ENCODE measurements at regions not wholly inside any gene's neighbourhood (a gene's known extent, or its start where the extent isn't known, plus 50 kb on each side); places are given as distances from the start of the nearest gene placed in this dataset.

DNA sequence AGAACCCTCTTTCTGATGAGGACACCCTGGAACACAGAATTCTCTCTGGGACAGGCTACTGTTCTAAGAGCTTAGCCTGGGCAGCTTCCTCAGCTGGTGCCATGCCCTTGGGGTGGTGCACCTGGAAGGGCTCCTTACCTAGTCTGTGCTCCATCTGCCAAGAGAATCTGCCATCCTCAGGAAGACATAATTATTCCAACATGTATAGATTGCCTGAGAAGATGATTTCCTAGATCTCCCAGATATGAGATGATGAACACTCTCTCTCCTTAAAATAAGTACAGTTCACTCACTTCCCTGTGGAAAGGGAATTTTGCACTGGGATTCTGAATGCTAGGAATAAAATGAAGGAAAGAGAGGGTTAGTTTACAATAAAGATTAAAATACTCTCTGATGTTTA is 87.6 kb downstream of the NENF start:
- H3K27ac ChIP-seq: no peak overlapping the region
- TF ChIP-seq POLR2A (IDR thresholded peaks at IDR 0.05): no peak
- TF ChIP-seq, protein P1, sequence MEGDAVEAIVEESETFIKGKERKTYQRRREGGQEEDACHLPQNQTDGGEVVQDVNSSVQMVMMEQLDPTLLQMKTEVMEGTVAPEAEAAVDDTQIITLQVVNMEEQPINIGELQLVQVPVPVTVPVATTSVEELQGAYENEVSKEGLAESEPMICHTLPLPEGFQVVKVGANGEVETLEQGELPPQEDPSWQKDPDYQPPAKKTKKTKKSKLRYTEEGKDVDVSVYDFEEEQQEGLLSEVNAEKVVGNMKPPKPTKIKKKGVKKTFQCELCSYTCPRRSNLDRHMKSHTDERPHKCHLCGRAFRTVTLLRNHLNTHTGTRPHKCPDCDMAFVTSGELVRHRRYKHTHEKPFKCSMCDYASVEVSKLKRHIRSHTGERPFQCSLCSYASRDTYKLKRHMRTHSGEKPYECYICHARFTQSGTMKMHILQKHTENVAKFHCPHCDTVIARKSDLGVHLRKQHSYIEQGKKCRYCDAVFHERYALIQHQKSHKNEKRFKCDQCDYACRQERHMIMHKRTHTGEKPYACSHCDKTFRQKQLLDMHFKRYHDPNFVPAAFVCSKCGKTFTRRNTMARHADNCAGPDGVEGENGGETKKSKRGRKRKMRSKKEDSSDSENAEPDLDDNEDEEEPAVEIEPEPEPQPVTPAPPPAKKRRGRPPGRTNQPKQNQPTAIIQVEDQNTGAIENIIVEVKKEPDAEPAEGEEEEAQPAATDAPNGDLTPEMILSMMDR (IDR thresholded peaks at IDR 0.05 in 4 of 5, conservative IDR thresholded peaks at IDR 0.05 in 1 of 5): no peak

DNA sequence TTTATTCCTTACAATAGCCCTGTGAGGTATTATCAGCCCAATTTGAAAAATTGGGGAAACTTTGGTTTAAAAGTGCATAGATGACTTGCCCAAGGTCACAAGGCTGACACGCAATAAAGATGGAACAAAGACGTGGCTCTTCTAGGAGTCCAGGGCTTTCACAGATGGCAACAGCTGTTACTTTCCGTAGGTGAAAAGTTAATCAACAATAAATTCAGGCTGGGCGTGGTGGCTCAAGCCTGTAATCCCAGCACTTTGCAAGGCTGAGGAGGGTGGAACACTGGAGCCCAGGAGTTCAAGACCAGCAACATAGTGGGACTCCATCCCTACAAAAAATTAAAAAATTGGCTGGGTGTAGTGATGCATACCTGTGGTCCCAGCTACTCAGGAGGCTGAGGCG is 87.8 kb upstream of the ATF3 start:
- H3K4me1 ChIP-seq: no peaks in the 10 kb centered on the region
- no peak overlapping the region for H3K4me3 ChIP-seq
- H3K36me3 ChIP-seq: no peaks in the 10 kb centered on the region
- H3K27me3 ChIP-seq: peaks cover 0 to 10% (median 0%) of the 10 kb centered on the region in 3 donors
- DNase-seq (no peak), ATAC-seq (no peak)
- TF ChIP-seq POLR2A (IDR thresholded peaks at IDR 0.05): no peak
- TF ChIP-seq, protein P1 (IDR thresholded peaks at IDR 0.05 in 4 of 5, conservative IDR thresholded peaks at IDR 0.05 in 1 of 5): no peak
- intact Hi-C loops (cut with DNase I; ENCODE audit: low total_unique reads) (no loop called here), in situ Hi-C loops (cut with MboI; ENCODE audit: low sequenced_read_pairs in 4 of 4) (no loop called here)
- H3K9me3 ChIP-seq: no peaks in the 10 kb centered on the region
- no peak overlapping the region for H3K27ac ChIP-seq

More for the DNA sequence above, 87.6 kb downstream of the NENF start:
- in situ Hi-C loops (cut with MboI; ENCODE audit: low sequenced_read_pairs in 4 of 4) (no loop called here), intact Hi-C loops (cut with DNase I; ENCODE audit: low total_unique reads) (no loop called here)
- Histone ChIP-seq H3K4me1 (no peaks in the 10 kb centered on the region), H3K36me3 (no peaks in the 10 kb centered on the region), H3K4me3 (no peak overlapping the region), H3K27me3 (peaks cover under 1 to 14% (median 2%) of the 10 kb centered on the region in 3 donors), H3K9me3 (no peaks in the 10 kb centered on the region)
- DNase-seq: no peak
- ATAC-seq: no peak

DNA sequence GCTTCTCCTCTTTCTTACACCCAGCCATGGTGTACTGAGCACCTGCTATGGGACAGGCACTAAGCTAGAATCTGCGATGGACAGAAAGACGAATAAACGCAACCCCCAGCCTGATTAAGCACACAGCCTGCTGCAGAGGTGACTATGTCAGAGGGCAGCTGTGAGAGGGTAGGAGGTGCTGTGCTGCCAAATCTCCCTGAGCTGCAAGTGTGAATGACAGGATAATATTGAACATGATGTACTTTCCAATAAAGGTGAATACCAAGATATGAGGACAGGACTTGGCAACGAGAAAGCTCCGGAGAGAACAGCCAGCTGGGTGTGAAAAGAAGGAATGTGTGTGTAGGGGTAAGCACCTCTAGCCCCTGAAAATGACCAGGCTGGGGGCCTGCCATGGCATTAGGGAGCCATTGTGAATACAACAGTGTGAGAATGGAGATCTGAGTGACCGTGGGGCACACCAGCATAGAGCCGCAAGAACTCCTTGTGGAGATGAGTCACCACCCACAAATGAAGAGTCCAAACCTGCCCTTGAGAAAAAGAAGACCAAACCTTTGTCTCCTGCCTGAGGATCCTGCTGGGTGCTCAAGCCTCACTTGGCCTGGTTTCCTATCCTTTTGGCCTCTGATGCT is 83.0 kb upstream of the ATF3 start:
- no peak for TF ChIP-seq POLR2A (IDR thresholded peaks at IDR 0.05)
- TF ChIP-seq, protein P1 (IDR thresholded peaks at IDR 0.05 in 4 of 5, conservative IDR thresholded peaks at IDR 0.05 in 1 of 5): no peak
- no peaks in the 10 kb centered on the region for H3K4me1 ChIP-seq
- H3K36me3 ChIP-seq: no peaks in the 10 kb centered on the region
- DNase-seq: no peak
- no peak overlapping the region for H3K27ac ChIP-seq
- no peaks in the 10 kb centered on the region for H3K9me3 ChIP-seq
- in situ Hi-C loops (cut with MboI; ENCODE audit: low sequenced_read_pairs in 4 of 4): no loop called here
- H3K4me3 ChIP-seq: no peak overlapping the region
- no peak for ATAC-seq
- no peaks in the 10 kb centered on the region for H3K27me3 ChIP-seq
- intact Hi-C loops (cut with DNase I; ENCODE audit: low total_unique reads): no loop called here

DNA sequence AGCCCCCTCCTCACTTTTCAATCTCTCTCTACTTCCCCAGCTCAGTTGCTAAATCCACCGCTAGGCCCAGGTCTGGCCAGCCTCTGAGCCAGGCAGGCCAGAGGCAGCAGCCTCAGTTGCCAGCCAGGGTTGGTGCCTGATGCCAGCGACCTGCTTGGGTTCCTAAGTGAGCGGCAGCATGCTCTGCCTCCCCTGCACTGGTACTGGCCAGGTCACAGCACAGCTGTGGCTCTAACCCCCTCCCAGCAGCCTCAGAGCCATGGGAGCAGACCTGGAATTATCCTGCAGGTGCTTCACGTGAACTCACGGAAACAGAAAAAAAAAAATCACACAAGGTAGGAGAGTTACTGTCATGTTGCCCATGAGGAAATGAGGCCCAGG is 82.5 kb upstream of the ATF3 start:
- H3K4me1 ChIP-seq: no peaks in the 10 kb centered on the region
- in situ Hi-C loops (cut with MboI; ENCODE audit: low sequenced_read_pairs in 4 of 4) (no loop called here), intact Hi-C loops (cut with DNase I; ENCODE audit: low total_unique reads) (no loop called here)
- H3K9me3 ChIP-seq: no peaks in the 10 kb centered on the region
- DNase-seq (no peak), ATAC-seq (no peak)
- no peak overlapping the region for H3K4me3 ChIP-seq
- no peaks in the 10 kb centered on the region for H3K36me3 ChIP-seq
- no peak for TF ChIP-seq POLR2A (IDR thresholded peaks at IDR 0.05)
- TF ChIP-seq, protein P1 (IDR thresholded peaks at IDR 0.05 in 4 of 5, conservative IDR thresholded peaks at IDR 0.05 in 1 of 5): no peak
- no peak overlapping the region for H3K27ac ChIP-seq
- H3K27me3 ChIP-seq: no peaks in the 10 kb centered on the region

DNA sequence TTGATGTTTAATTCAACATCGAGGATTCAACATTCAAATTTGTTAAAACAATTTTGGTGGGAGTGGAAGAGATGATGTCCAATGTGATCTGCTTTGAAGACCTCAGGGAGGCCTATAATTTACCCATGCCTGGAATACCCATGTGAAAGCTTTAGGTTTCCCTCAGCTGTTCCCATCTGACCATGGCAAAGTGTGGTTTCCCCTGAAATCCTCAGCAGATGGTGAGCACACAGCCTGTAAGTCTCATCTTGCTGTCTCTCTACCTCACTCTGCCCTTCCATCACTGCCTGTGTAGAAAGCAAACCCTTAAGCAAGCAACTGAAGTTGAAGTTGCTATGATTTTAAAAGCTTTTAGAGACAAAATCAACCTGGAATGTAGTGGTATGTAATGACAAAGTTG is 80.1 kb upstream of the ATF3 start:
- Histone ChIP-seq H3K4me1 (no peaks in the 10 kb centered on the region), H3K9me3 (no peaks in the 10 kb centered on the region), H3K27ac (no peak overlapping the region), H3K27me3 (no peaks in the 10 kb centered on the region), H3K4me3 (no peak overlapping the region), H3K36me3 (no peaks in the 10 kb centered on the region)
- DNase-seq (no peak), ATAC-seq (no peak)
- TF ChIP-seq, protein P1 (IDR thresholded peaks at IDR 0.05 in 4 of 5, conservative IDR thresholded peaks at IDR 0.05 in 1 of 5): no peak
- TF ChIP-seq POLR2A (IDR thresholded peaks at IDR 0.05): no peak
- in situ Hi-C loops (cut with MboI; ENCODE audit: low sequenced_read_pairs in 4 of 4) (no loop called here), intact Hi-C loops (cut with DNase I; ENCODE audit: low total_unique reads) (no loop called here)
